ENCODE measurements at regions not wholly inside any gene's neighbourhood (a gene's known extent, or its start where the extent isn't known, plus 50 kb on each side); places are given as distances from the start of the nearest gene placed in this dataset.

GRCh38 chr13:39894586-39894985, 239.1 kb downstream of the COG6 start:
- ATAC-seq (no peak), DNase-seq (ENCODE audit: low spot score) (no peak)
- Mint-ChIP-seq H3K9me3 (no peaks in the 10 kb centered on the region), H3K4me3 (no peak overlapping the region), H3K36me3 (ENCODE audit: low read depth) (no peaks in the 10 kb centered on the region), H3K27ac (no peak overlapping the region), H3K27me3 (ENCODE audit: insufficient read depth, low read depth, poor library complexity) (peaks cover 3% of the 10 kb centered on the region), H3K4me1 (no peaks in the 10 kb centered on the region; the same call in 1 of the 3 replicates)
- Histone ChIP-seq H3K79me2 (replicated peaks; ENCODE audit: insufficient read depth) (no peaks in the 10 kb centered on the region), H3F3A (replicated peaks; ENCODE audit: low read depth) (no peaks in the 10 kb centered on the region), H3K4me3 (no peak overlapping the region), H3K36me3 (ENCODE audit: insufficient read depth) (no peaks in the 10 kb centered on the region), H3K9me2 (ENCODE audit: insufficient read depth) (no peaks in the 10 kb centered on the region), H3K4me1 (ENCODE audit: insufficient read depth) (no peaks in the 10 kb centered on the region), H3K27me3 (ENCODE audit: insufficient read depth) (no peaks in the 10 kb centered on the region), H3K4me2 (no peak overlapping the region), H4K20me1 (replicated peaks; ENCODE audit: insufficient read depth) (no peaks in the 10 kb centered on the region), H2AFZ (0 out of 2 replicates have a peak overlapping the region, but pooled peaks have one; percentile 14), H3K27ac (ENCODE audit: low read depth) (no peak overlapping the region)
- TF ChIP-seq EZH2 (IDR thresholded peaks at IDR 0.05; ENCODE audit: low read depth, unreplicated experiment) (no peak), ZNF331 (CRISPR knock-in tag; IDR thresholded peaks at IDR 0.05; ENCODE audit: low read depth) (no peak), EZH2phosphoT487 (IDR thresholded peaks at IDR 0.05; ENCODE audit: unreplicated experiment) (no peak), ETS1 (IDR thresholded peaks at IDR 0.05) (no peak), ZNF462 (CRISPR knock-in tag; IDR thresholded peaks at IDR 0.05) (no peak), REST (IDR thresholded peaks at IDR 0.05; ENCODE audit: unreplicated experiment) (no peak), ZNF114 (CRISPR knock-in tag; IDR thresholded peaks at IDR 0.05) (no peak), JUNB (IDR thresholded peaks at IDR 0.05; ENCODE audit: unreplicated experiment) (no peak), NANOG (IDR thresholded peaks at IDR 0.05; ENCODE audit: borderline replicate concordance) (no peak), CTCF (conservative IDR thresholded peaks at IDR 0.05; ENCODE audit: low read depth in 2 of 2) (no peak), POLR2AphosphoS5 (IDR thresholded peaks at IDR 0.05; ENCODE audit: low read depth) (no peak), STAT1 (IDR thresholded peaks at IDR 0.05; ENCODE audit: unreplicated experiment) (no peak), CREB1 (CRISPR knock-in tag; IDR thresholded peaks at IDR 0.05; ENCODE audit: low read depth) (no peak)

All from GM23338 (cell line).